Gastroesophageal sphincter (tissue), 4 donors: ENCODE measurements at regions not wholly inside any gene's neighbourhood (a gene's known extent, or its start where the extent isn't known, plus 50 kb on each side); places are given as distances from the start of the nearest gene placed in this dataset.

Source experiments
- ATAC-seq: fragments of 150-250 bp; one replicate; pipeline ENCODE4 v1.9.1; 2016; ENCODE audit warnings: mild to moderate bottlenecking, moderate library complexity
- H3K27ac ChIP-seq, 4 donors: fragments of 200-600 bp; sonication (generic) in 3 of 4; 1 replicate in 3 of 4; 2 replicates in 1 of 4; pipeline ENCODE4 v1.5.1; 2016 to 2019
- H3K27me3 ChIP-seq: fragments of 200-600 bp; sonication (generic); one replicate; pipeline ENCODE4 v1.5.1; 2019
- H3K36me3 ChIP-seq, 2 donors: fragments of 200-600 bp; sonication (generic); one replicate each; pipeline ENCODE4 v1.5.1; 2019; ENCODE audit warnings: control low read depth in 1 of 2
- H3K4me1 ChIP-seq, 3 donors: fragments of 200-600 bp; sonication (generic); 1 replicate in 2 of 3; 2 replicates in 1 of 3; pipeline ENCODE4 v1.5.1; 2016 to 2019; ENCODE audit warnings: control low read depth in 2 of 3
- H3K4me3 ChIP-seq, 2 donors: fragments of 200-600 bp; sonication (generic); one replicate each; pipeline ENCODE4 v1.5.1; 2019; ENCODE audit warnings: mild to moderate bottlenecking in 1 of 2, moderate library complexity in 1 of 2
- H3K9me3 ChIP-seq, 3 donors: fragments of 200-600 bp; sonication (generic); one replicate each; pipeline ENCODE4 v1.5.1; 2017 to 2019; ENCODE audit warnings: control low read depth in 2 of 3
- CTCF ChIP-seq, 4 experiments: fragments of 200-600 bp in 2 of 4; fragments of 450-650 bp in 2 of 4; sonication (generic) in 1 of 4; IDR thresholded peaks; one replicate each; pipeline ENCODE4 v1.5.1; 2017 to 2019; ENCODE audit warnings: antibody characterized with exemption in 4 of 4, mild to moderate bottlenecking in 2 of 4, moderate library complexity in 2 of 4
- EP300 ChIP-seq: sonication (generic); formaldehyde crosslinking; IDR thresholded peaks from one replicate; pipeline ENCODE4 v1.6.1; 2017; ENCODE audit warnings: antibody characterized with exemption, mild to moderate bottlenecking
- POLR2A ChIP-seq, 2 donors: fragments of 450-650 bp; IDR thresholded peaks; one replicate each; pipeline ENCODE4 v1.6.1; 2017; ENCODE audit warnings: antibody characterized with exemption in 2 of 2, mild to moderate bottlenecking in 2 of 2, moderate library complexity in 1 of 2
- POLR2AphosphoS5 ChIP-seq: sonication (generic); formaldehyde crosslinking; IDR thresholded peaks from one replicate; pipeline ENCODE4 v1.6.1; 2017; ENCODE audit warnings: antibody characterized with exemption
- WGBS, 2 donors: methylation state at CpG; one replicate each; pipeline ENCODE4 v1.1.5; 2018; ENCODE audit warnings: low coverage in 1 of 2; 5-methylcytosine and 5-hydroxymethylcytosine counted together

- no peak for ATAC-seq
- no peaks in the 10 kb centered on the region for H3K9me3 ChIP-seq
- no peaks in the 10 kb centered on the region for H3K4me1 ChIP-seq
These were observed 175.9 kb downstream of the BCOR start for GRCh38 chrX:39921838-39922237.

GRCh38 chrX:39922488-39922887 lies 175.3 kb downstream of the BCOR start:
- Histone ChIP-seq H3K4me3 (no peak overlapping the region), H3K4me1 (no peaks in the 10 kb centered on the region), H3K36me3 (no peaks in the 10 kb centered on the region), H3K27me3 (no peaks in the 10 kb centered on the region), H3K27ac (no peak overlapping the region), H3K9me3 (no peaks in the 10 kb centered on the region)
- no peak for TF ChIP-seq CTCF (IDR thresholded peaks at IDR 0.05)
- TF ChIP-seq EP300: no peak
- TF ChIP-seq POLR2AphosphoS5: no peak
- TF ChIP-seq POLR2A (IDR thresholded peaks at IDR 0.05): no peak
- ATAC-seq: no peak
- 40 to 53% methylated on average over 1 to 2 of the region's 2 CpGs for WGBS, 2 donors

More at GRCh38 chrX:39921838-39922237, 175.9 kb downstream of the BCOR start:
- Histone ChIP-seq H3K27ac (no peak overlapping the region), H3K4me3 (no peak overlapping the region), H3K27me3 (no peaks in the 10 kb centered on the region), H3K36me3 (no peaks in the 10 kb centered on the region)
- WGBS, 2 donors: 50% methylated on average over 1 of the region's 2 CpGs; no CpG with 5 or more reads in 1 of the 2 donors
- no peak for TF ChIP-seq POLR2AphosphoS5
- TF ChIP-seq CTCF (IDR thresholded peaks at IDR 0.05): no peak

GRCh38 chrX:39922926-39923325 lies 174.8 kb downstream of the BCOR start:
- Histone ChIP-seq H3K9me3 (no peaks in the 10 kb centered on the region), H3K4me1 (no peaks in the 10 kb centered on the region), H3K27me3 (no peaks in the 10 kb centered on the region), H3K36me3 (no peaks in the 10 kb centered on the region), H3K27ac (no peak overlapping the region), H3K4me3 (no peak overlapping the region)
- no peak for TF ChIP-seq POLR2AphosphoS5
- TF ChIP-seq POLR2A (IDR thresholded peaks at IDR 0.05): no peak
- TF ChIP-seq CTCF (IDR thresholded peaks at IDR 0.05): no peak
- TF ChIP-seq EP300: no peak
- 73% methylated on average over 3 of the region's 8 CpGs; no CpG with 5 or more reads in 1 of the 2 donors for WGBS, 2 donors
- no peak for ATAC-seq

GRCh38 chrX:39927380-39927779 lies 170.4 kb downstream of the BCOR start:
- WGBS, 2 donors: 67 to 88% methylated on average over 1 of the region's 4 CpGs
- TF ChIP-seq POLR2A (IDR thresholded peaks at IDR 0.05) (no peak), EP300 (no peak), CTCF (IDR thresholded peaks at IDR 0.05) (no peak), POLR2AphosphoS5 (no peak)
- H3K9me3 ChIP-seq: no peaks in the 10 kb centered on the region
- no peak overlapping the region for H3K27ac ChIP-seq
- no peak overlapping the region for H3K4me3 ChIP-seq
- no peaks in the 10 kb centered on the region for H3K4me1 ChIP-seq
- H3K36me3 ChIP-seq: no peaks in the 10 kb centered on the region
- no peak for ATAC-seq
- H3K27me3 ChIP-seq: no peaks in the 10 kb centered on the region

GRCh38 chrX:39928704-39929378 lies 168.9 kb downstream of the BCOR start:
- Histone ChIP-seq H3K9me3 (no peaks in the 10 kb centered on the region), H3K27ac (no peak overlapping the region), H3K4me3 (no peak overlapping the region), H3K4me1 (no peaks in the 10 kb centered on the region), H3K27me3 (no peaks in the 10 kb centered on the region), H3K36me3 (no peaks in the 10 kb centered on the region)
- ATAC-seq: no peak
- TF ChIP-seq POLR2A (IDR thresholded peaks at IDR 0.05) (no peak), EP300 (no peak), POLR2AphosphoS5 (no peak)
- WGBS, 2 donors: 87 to 88% methylated on average over 3 to 6 of the region's 8 CpGs
